ENCODE measurements at regions not wholly inside any gene's neighbourhood (a gene's known extent, or its start where the extent isn't known, plus 50 kb on each side); places are given as distances from the start of the nearest gene placed in this dataset.
"Not testable (repeated sequence)": the region's sequence is repeated elsewhere in the genome, so short reads cannot be mapped to it uniquely, and the experiment has no call there.

GRCh38 chr15:24078310-24079029, 391.4 kb upstream of the NDN start:
- ChIA-PET RAD21 (ENCODE audit: low non-redundant PET in 1 of 2, low total read pairs in 2 of 2, uncharacterized antibody in 2 of 2, unreplicated experiment in 2 of 2) (no interaction called here), POLR2A (no interaction called here), CTCF (no interaction called here)
- no peak overlapping the region for H3K9ac ChIP-seq (ENCODE audit: low read length)
- peaks cover 16 to 35% of the 10 kb centered on the region in 2 experiments; a peak in 2 of 4 replicates for H3K9me3 ChIP-seq (ENCODE audit: control insufficient read depth in 1 of 2, insufficient read depth in 1 of 2, low read depth in 1 of 2, low read length in 2 of 2)
- no peaks in the 10 kb centered on the region for H3K9me2 ChIP-seq (ENCODE audit: insufficient read depth)
- ATAC-seq (no peak), DNase-seq (ENCODE audit: low read depth, low spot score) (no peak)
- H3K4me2 ChIP-seq (ENCODE audit: low read length): no peak overlapping the region
- no peaks in the 10 kb centered on the region for H3K79me2 ChIP-seq (ENCODE audit: insufficient read depth, low read length)
- no TSS peak for BruUV-seq (replicated peaks)
- no peaks in the 10 kb centered on the region for H3K27me3 ChIP-seq (ENCODE audit: insufficient read depth, low read length)
- no peak overlapping the region for H3K4me3 ChIP-seq (replicated peaks in 1 of 2; ENCODE audit: low read depth in 1 of 2, low read length in 2 of 2)
- intact Hi-C loops (cut with micrococcal nuclease): no loop called here
- H3K36me3 ChIP-seq (ENCODE audit: control insufficient read depth in 1 of 2, insufficient read depth in 2 of 2, low read length in 2 of 2): no peaks in the 10 kb centered on the region
- H3K27ac ChIP-seq (ENCODE audit: low read depth, low read length): no peak overlapping the region
- H2AFZ ChIP-seq (ENCODE audit: low read depth, low read length, poor library complexity, severe bottlenecking): no peak overlapping the region
- no peaks in the 10 kb centered on the region for H4K20me1 ChIP-seq (ENCODE audit: insufficient read depth)
- TF ChIP-seq ZNF274 (IDR thresholded peaks at IDR 0.05; ENCODE audit: low read depth, low read length): no peak
- H3K4me1 ChIP-seq (ENCODE audit: control insufficient read depth in 1 of 2, insufficient read depth in 2 of 2, low read length in 2 of 2): no peaks in the 10 kb centered on the region

- ATAC-seq; DNase-seq (ENCODE audit: low read depth, low spot score); H4K20me1 ChIP-seq (ENCODE audit: insufficient read depth); intact Hi-C loops (cut with micrococcal nuclease); H3K4me2 ChIP-seq (ENCODE audit: low read length); H3K4me1 ChIP-seq (ENCODE audit: control insufficient read depth in 1 of 2, insufficient read depth in 2 of 2, low read length in 2 of 2); H3K79me2 ChIP-seq (ENCODE audit: insufficient read depth, low read length); H3K9ac ChIP-seq (ENCODE audit: low read length); H3K27ac ChIP-seq (ENCODE audit: low read depth, low read length); H3K27me3 ChIP-seq (ENCODE audit: insufficient read depth, low read length); POLR2A ChIA-PET; BruUV-seq (replicated peaks); H3K36me3 ChIP-seq (ENCODE audit: control insufficient read depth in 1 of 2, insufficient read depth in 2 of 2, low read length in 2 of 2); H2AFZ ChIP-seq (ENCODE audit: low read depth, low read length, poor library complexity, severe bottlenecking); H3K9me2 ChIP-seq (ENCODE audit: insufficient read depth); CTCF ChIA-PET; RAD21 ChIA-PET (ENCODE audit: low non-redundant PET in 1 of 2, low total read pairs in 2 of 2, uncharacterized antibody in 2 of 2, unreplicated experiment in 2 of 2); H3K4me3 ChIP-seq (replicated peaks in 1 of 2; ENCODE audit: low read depth in 1 of 2, low read length in 2 of 2): not testable (repeated sequence)
- peaks cover 0 to 13% of the 10 kb centered on the region in 2 experiments; a peak in 2 of 4 replicates for H3K9me3 ChIP-seq (ENCODE audit: control insufficient read depth in 1 of 2, insufficient read depth in 1 of 2, low read depth in 1 of 2, low read length in 2 of 2)
Measured at GRCh38 chr15:24088941-24089340, 401.8 kb upstream of the NDN start.

GRCh38 chr15:24101503-24101902, 414.4 kb upstream of the NDN start:
- H3K27ac ChIP-seq (ENCODE audit: low read depth, low read length); H2AFZ ChIP-seq (ENCODE audit: low read depth, low read length, poor library complexity, severe bottlenecking); H3K9me3 ChIP-seq (ENCODE audit: control insufficient read depth in 1 of 2, insufficient read depth in 1 of 2, low read depth in 1 of 2, low read length in 2 of 2); H3K9me2 ChIP-seq (ENCODE audit: insufficient read depth); H3K9ac ChIP-seq (ENCODE audit: low read length); CTCF ChIA-PET; POLR2A ChIA-PET; H3K4me3 ChIP-seq (replicated peaks in 1 of 2; ENCODE audit: low read depth in 1 of 2, low read length in 2 of 2); BruUV-seq (replicated peaks); ATAC-seq; H3K27me3 ChIP-seq (ENCODE audit: insufficient read depth, low read length); H4K20me1 ChIP-seq (ENCODE audit: insufficient read depth); DNase-seq (ENCODE audit: low read depth, low spot score); intact Hi-C loops (cut with micrococcal nuclease); RAD21 ChIA-PET (ENCODE audit: low non-redundant PET in 1 of 2, low total read pairs in 2 of 2, uncharacterized antibody in 2 of 2, unreplicated experiment in 2 of 2); H3K4me1 ChIP-seq (ENCODE audit: control insufficient read depth in 1 of 2, insufficient read depth in 2 of 2, low read length in 2 of 2); H3K79me2 ChIP-seq (ENCODE audit: insufficient read depth, low read length); H3K36me3 ChIP-seq (ENCODE audit: control insufficient read depth in 1 of 2, insufficient read depth in 2 of 2, low read length in 2 of 2); H3K4me2 ChIP-seq (ENCODE audit: low read length): not testable (repeated sequence)

GRCh38 chr15:24107524-24107923, 420.4 kb upstream of the NDN start:
- H3K4me2 ChIP-seq (ENCODE audit: low read length); DNase-seq (ENCODE audit: low read depth, low spot score); H2AFZ ChIP-seq (ENCODE audit: low read depth, low read length, poor library complexity, severe bottlenecking); ATAC-seq; H3K79me2 ChIP-seq (ENCODE audit: insufficient read depth, low read length); H3K4me1 ChIP-seq (ENCODE audit: control insufficient read depth in 1 of 2, insufficient read depth in 2 of 2, low read length in 2 of 2); H3K4me3 ChIP-seq (replicated peaks in 1 of 2; ENCODE audit: low read depth in 1 of 2, low read length in 2 of 2); H3K9me3 ChIP-seq (ENCODE audit: control insufficient read depth in 1 of 2, insufficient read depth in 1 of 2, low read depth in 1 of 2, low read length in 2 of 2); H3K9me2 ChIP-seq (ENCODE audit: insufficient read depth); H4K20me1 ChIP-seq (ENCODE audit: insufficient read depth); POLR2A ChIA-PET; CTCF ChIA-PET; BruUV-seq (replicated peaks); H3K36me3 ChIP-seq (ENCODE audit: control insufficient read depth in 1 of 2, insufficient read depth in 2 of 2, low read length in 2 of 2); H3K27ac ChIP-seq (ENCODE audit: low read depth, low read length); intact Hi-C loops (cut with micrococcal nuclease); RAD21 ChIA-PET (ENCODE audit: low non-redundant PET in 1 of 2, low total read pairs in 2 of 2, uncharacterized antibody in 2 of 2, unreplicated experiment in 2 of 2); H3K27me3 ChIP-seq (ENCODE audit: insufficient read depth, low read length); H3K9ac ChIP-seq (ENCODE audit: low read length): not testable (repeated sequence)

Data from HCT116 (cell line).